ENCODE measurements at regions not wholly inside any gene's neighbourhood (a gene's known extent, or its start where the extent isn't known, plus 50 kb on each side); places are given as distances from the start of the nearest gene placed in this dataset.

DNA sequence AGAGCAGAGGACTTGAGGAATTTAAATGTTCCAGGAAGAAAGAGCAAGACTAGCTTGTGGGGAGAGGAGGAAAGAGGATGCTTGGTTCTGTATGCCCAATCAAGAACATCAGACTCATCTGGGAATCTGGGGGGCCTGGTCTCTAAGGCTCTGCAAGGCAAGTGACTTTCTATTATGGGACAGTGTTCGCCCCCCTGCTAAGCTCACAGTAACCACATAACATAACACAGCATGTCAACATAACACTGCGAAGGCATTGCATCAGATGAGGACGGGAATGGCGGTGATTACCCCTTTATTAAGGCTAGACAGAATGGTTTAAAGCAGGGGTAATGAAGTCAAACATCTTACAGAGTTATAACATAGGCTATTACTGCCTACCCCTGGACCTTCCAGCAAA, 176.6 kb upstream of the IRX6 start:
- peaks cover 10% of the 10 kb centered on the region for H3K27me3 Mint-ChIP-seq (ENCODE audit: insufficient read depth)
- no peak overlapping the region for H3K4me3 Mint-ChIP-seq
- H3K27ac Mint-ChIP-seq: no peak overlapping the region
- Histone ChIP-seq H3K9ac (ENCODE audit: extremely low read depth, low read length, poor library complexity, severe bottlenecking) (no peak overlapping the region), H3K4me3 (ENCODE audit: low read length) (no peak overlapping the region), H3K9me3 (ENCODE audit: control insufficient read depth, low read length) (no peaks in the 10 kb centered on the region), H3K27me3 (ENCODE audit: control insufficient read depth, insufficient read depth, low read length, poor library complexity, severe bottlenecking) (no peaks in the 10 kb centered on the region), H3K27ac (ENCODE audit: low read depth, low read length) (no peak overlapping the region), H3K4me1 (ENCODE audit: control insufficient read depth, insufficient read depth, low read length) (no peaks in the 10 kb centered on the region), H3K36me3 (ENCODE audit: control insufficient read depth, insufficient read depth, low read length) (no peaks in the 10 kb centered on the region)
- H3K4me1 Mint-ChIP-seq: no peaks in the 10 kb centered on the region
- TF ChIP-seq, protein P1, sequence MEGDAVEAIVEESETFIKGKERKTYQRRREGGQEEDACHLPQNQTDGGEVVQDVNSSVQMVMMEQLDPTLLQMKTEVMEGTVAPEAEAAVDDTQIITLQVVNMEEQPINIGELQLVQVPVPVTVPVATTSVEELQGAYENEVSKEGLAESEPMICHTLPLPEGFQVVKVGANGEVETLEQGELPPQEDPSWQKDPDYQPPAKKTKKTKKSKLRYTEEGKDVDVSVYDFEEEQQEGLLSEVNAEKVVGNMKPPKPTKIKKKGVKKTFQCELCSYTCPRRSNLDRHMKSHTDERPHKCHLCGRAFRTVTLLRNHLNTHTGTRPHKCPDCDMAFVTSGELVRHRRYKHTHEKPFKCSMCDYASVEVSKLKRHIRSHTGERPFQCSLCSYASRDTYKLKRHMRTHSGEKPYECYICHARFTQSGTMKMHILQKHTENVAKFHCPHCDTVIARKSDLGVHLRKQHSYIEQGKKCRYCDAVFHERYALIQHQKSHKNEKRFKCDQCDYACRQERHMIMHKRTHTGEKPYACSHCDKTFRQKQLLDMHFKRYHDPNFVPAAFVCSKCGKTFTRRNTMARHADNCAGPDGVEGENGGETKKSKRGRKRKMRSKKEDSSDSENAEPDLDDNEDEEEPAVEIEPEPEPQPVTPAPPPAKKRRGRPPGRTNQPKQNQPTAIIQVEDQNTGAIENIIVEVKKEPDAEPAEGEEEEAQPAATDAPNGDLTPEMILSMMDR (conservative IDR thresholded peaks at IDR 0.05): no peak
- peaks cover 2% of the 10 kb centered on the region for H3K9me3 Mint-ChIP-seq
- DNase-seq: no peak
- no peaks in the 10 kb centered on the region for H3K36me3 Mint-ChIP-seq (ENCODE audit: low read depth)
- 94 to 100% methylated on average over 1 to 4 of the region's 4 CpGs for WGBS, 2 experiments (ENCODE audit: insufficient coverage in 1 of 2, insufficient read length in 1 of 2)

DNA sequence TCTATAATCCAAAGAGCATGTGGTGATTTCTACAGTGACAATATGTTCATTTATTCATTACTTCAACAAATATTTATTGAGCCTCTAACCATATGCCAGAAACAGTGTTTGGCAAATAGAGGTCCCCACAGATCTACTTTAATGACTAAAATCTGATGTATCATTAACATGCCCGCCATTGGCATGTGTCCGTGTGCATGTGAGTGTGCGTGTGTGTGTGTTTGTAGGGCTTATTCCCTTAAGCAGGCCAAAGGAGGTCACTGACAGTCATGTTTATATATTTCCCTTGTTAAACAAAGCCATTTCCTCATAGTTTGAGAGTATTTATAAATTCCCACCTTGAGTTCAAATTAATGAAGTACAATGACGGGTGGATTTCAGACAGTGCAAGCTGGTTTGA, 174.4 kb upstream of the IRX6 start:
- no peak for DNase-seq
- Histone ChIP-seq H3K27me3 (ENCODE audit: control insufficient read depth, insufficient read depth, low read length, poor library complexity, severe bottlenecking) (no peaks in the 10 kb centered on the region), H3K36me3 (ENCODE audit: control insufficient read depth, insufficient read depth, low read length) (no peaks in the 10 kb centered on the region), H3K4me1 (ENCODE audit: control insufficient read depth, insufficient read depth, low read length) (no peaks in the 10 kb centered on the region), H3K9me3 (ENCODE audit: control insufficient read depth, low read length) (no peaks in the 10 kb centered on the region), H3K27ac (ENCODE audit: low read depth, low read length) (no peak overlapping the region), H3K4me3 (ENCODE audit: low read length) (no peak overlapping the region), H3K9ac (ENCODE audit: extremely low read depth, low read length, poor library complexity, severe bottlenecking) (no peak overlapping the region)
- 95 to 100% methylated on average over 1 to 4 of the region's 4 CpGs for WGBS, 2 experiments (ENCODE audit: insufficient coverage in 1 of 2, insufficient read length in 1 of 2)
- H3K9me3 Mint-ChIP-seq: peaks cover 2% of the 10 kb centered on the region
- peaks cover 12% of the 10 kb centered on the region for H3K27me3 Mint-ChIP-seq (ENCODE audit: insufficient read depth)
- no peak overlapping the region for H3K4me3 Mint-ChIP-seq
- no peaks in the 10 kb centered on the region for H3K4me1 Mint-ChIP-seq
- H3K27ac Mint-ChIP-seq: no peak overlapping the region
- TF ChIP-seq, protein P1 (conservative IDR thresholded peaks at IDR 0.05): no peak
- no peaks in the 10 kb centered on the region for H3K36me3 Mint-ChIP-seq (ENCODE audit: low read depth)

- peaks cover 2% of the 10 kb centered on the region for H3K9me3 Mint-ChIP-seq
- Histone ChIP-seq H3K9me3 (ENCODE audit: control insufficient read depth, low read length) (no peaks in the 10 kb centered on the region), H3K4me3 (ENCODE audit: low read length) (no peak overlapping the region), H3K27me3 (ENCODE audit: control insufficient read depth, insufficient read depth, low read length, poor library complexity, severe bottlenecking) (no peaks in the 10 kb centered on the region), H3K4me1 (ENCODE audit: control insufficient read depth, insufficient read depth, low read length) (no peaks in the 10 kb centered on the region), H3K27ac (ENCODE audit: low read depth, low read length) (no peak overlapping the region), H3K9ac (ENCODE audit: extremely low read depth, low read length, poor library complexity, severe bottlenecking) (no peak overlapping the region), H3K36me3 (ENCODE audit: control insufficient read depth, insufficient read depth, low read length) (no peaks in the 10 kb centered on the region)
- DNase-seq: no peak
- H3K36me3 Mint-ChIP-seq (ENCODE audit: low read depth): no peaks in the 10 kb centered on the region
- H3K4me3 Mint-ChIP-seq: no peak overlapping the region
- H3K27ac Mint-ChIP-seq: no peak overlapping the region
- no peaks in the 10 kb centered on the region for H3K4me1 Mint-ChIP-seq
- WGBS, 2 experiments (ENCODE audit: insufficient coverage in 1 of 2, insufficient read length in 1 of 2): 85 to 88% methylated on average over 5 to 8 of the region's 9 CpGs
- TF ChIP-seq, protein P1 (conservative IDR thresholded peaks at IDR 0.05): no peak
- H3K27me3 Mint-ChIP-seq (ENCODE audit: insufficient read depth): peaks cover 12% of the 10 kb centered on the region
These were observed 172.3 kb upstream of the IRX6 start for GRCh38 chr16:55151561-55152305.
